ENCODE measurements at regions not wholly inside any gene's neighbourhood (a gene's known extent, or its start where the extent isn't known, plus 50 kb on each side); places are given as distances from the start of the nearest gene placed in this dataset.

DNA sequence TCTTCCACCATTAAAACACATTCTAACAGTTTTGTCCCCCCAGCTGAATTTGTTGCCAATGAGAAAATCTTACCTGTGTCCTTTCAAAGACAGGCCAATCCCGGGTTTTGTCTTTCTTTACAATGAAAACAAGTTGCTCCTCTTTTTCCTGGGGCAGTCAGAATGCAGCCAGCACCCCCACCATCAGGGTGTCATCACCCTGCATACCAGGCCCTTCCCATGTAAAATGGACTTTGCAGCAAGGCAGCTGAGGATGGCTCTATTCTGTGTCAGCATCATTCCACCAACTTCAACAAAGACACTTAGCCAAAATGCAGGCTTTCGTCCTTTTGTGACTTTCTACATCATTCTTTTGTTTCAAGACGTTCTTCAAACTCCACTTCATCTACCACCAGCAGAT lies 490.9 kb downstream of the OCA2 start:
- WGBS (ENCODE audit: extremely low coverage, insufficient read length, low lambda C conversion rate) = no CpG with 5 or more reads among the region's 3 CpGs

More for the DNA sequence above, 490.9 kb downstream of the OCA2 start:
- TF ChIP-seq, protein P1, sequence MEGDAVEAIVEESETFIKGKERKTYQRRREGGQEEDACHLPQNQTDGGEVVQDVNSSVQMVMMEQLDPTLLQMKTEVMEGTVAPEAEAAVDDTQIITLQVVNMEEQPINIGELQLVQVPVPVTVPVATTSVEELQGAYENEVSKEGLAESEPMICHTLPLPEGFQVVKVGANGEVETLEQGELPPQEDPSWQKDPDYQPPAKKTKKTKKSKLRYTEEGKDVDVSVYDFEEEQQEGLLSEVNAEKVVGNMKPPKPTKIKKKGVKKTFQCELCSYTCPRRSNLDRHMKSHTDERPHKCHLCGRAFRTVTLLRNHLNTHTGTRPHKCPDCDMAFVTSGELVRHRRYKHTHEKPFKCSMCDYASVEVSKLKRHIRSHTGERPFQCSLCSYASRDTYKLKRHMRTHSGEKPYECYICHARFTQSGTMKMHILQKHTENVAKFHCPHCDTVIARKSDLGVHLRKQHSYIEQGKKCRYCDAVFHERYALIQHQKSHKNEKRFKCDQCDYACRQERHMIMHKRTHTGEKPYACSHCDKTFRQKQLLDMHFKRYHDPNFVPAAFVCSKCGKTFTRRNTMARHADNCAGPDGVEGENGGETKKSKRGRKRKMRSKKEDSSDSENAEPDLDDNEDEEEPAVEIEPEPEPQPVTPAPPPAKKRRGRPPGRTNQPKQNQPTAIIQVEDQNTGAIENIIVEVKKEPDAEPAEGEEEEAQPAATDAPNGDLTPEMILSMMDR (conservative IDR thresholded peaks at IDR 0.05) = peak; percentile 41
- Mint-ChIP-seq H3K27me3 (ENCODE audit: low read depth) (no peaks in the 10 kb centered on the region), H3K36me3 (ENCODE audit: insufficient read depth in 1 of 3, low read depth in 3 of 3) (peaks cover 5 to 25% (median 8%) of the 10 kb centered on the region in 3 experiments; a peak in 5 of 7 replicates), H3K9me3 (peaks cover 19 to 22% of the 10 kb centered on the region in 2 experiments), H3K27ac (no peak overlapping the region), H3K4me3 (no peak overlapping the region), H3K4me1 (peaks cover 2 to 3% of the 10 kb centered on the region in 2 experiments; a peak in 1 of 4 replicates)
- Histone ChIP-seq H2BK120ac (ENCODE audit: low read depth, low read length, poor library complexity, severe bottlenecking) (no peak overlapping the region), H4K5ac (ENCODE audit: insufficient read length, low read depth, low read length) (no peak overlapping the region), H2BK20ac (ENCODE audit: low read depth, low read length, poor library complexity, severe bottlenecking) (no peak overlapping the region), H3K23me2 (ENCODE audit: insufficient read length, low read depth, low read length, poor library complexity, severe bottlenecking) (no peaks in the 10 kb centered on the region), H3K4ac (ENCODE audit: low read depth, low read length) (no peak overlapping the region), H4K20me1 (ENCODE audit: control insufficient read depth, insufficient read depth, insufficient read length) (no peaks in the 10 kb centered on the region), H3K27ac (ENCODE audit: insufficient read length, low read depth, low read length) (no peak overlapping the region), H2AK5ac (ENCODE audit: insufficient read length, low read length) (no peak overlapping the region), H2BK12ac (ENCODE audit: insufficient read length, low read depth, low read length) (no peak overlapping the region), H3K27me3 (ENCODE audit: insufficient read depth, low read length) (no peaks in the 10 kb centered on the region), H3K4me2 (ENCODE audit: insufficient read depth, insufficient read length, low read length) (no peak overlapping the region), H2BK15ac (ENCODE audit: low read depth, low read length) (no peak overlapping the region), H2BK5ac (ENCODE audit: insufficient read length, low read length) (no peak overlapping the region), H3K9ac (ENCODE audit: extremely low read depth, insufficient read length, low read length) (no peak overlapping the region), H3K23ac (ENCODE audit: insufficient read length, low read depth, low read length) (no peak overlapping the region), H3K79me1 (ENCODE audit: insufficient read depth, low read depth, low read length, poor library complexity, severe bottlenecking) (no peaks in the 10 kb centered on the region), H3K9me3 (ENCODE audit: control insufficient read depth, low read depth, low read length) (no peaks in the 10 kb centered on the region), H4K91ac (ENCODE audit: insufficient read length, low read depth, low read length) (no peak overlapping the region), H3K14ac (ENCODE audit: insufficient read depth, low read length) (no peak overlapping the region), H3K4me1 (ENCODE audit: insufficient read depth, low read length) (no peaks in the 10 kb centered on the region), H2AFZ (ENCODE audit: low read length) (no peak overlapping the region), H3K56ac (ENCODE audit: insufficient read length, low read depth, low read length) (no peak overlapping the region), H3K79me2 (ENCODE audit: insufficient read depth, low read length) (no peaks in the 10 kb centered on the region), H3T11ph (ENCODE audit: low read length) (no peak overlapping the region), H4K8ac (replicated peaks; ENCODE audit: insufficient read length, low read depth, low read length) (no peak overlapping the region), H3K18ac (ENCODE audit: insufficient read length, low read depth, low read length) (no peak overlapping the region)
- DNase-seq = no peak
